ENCODE measurements at regions not wholly inside any gene's neighbourhood (a gene's known extent, or its start where the extent isn't known, plus 50 kb on each side); places are given as distances from the start of the nearest gene placed in this dataset. TPM values are rescaled to one million over a fixed set of nuclear protein-coding genes. Genes with fewer than 3 reads are reported as not detected.

GRCh38 chr20:16626849-16627248, 53.6 kb upstream of the KIF16B start:
- Histone ChIP-seq H3K27ac (ENCODE audit: low read depth, low read length) (no peak overlapping the region), H3K9me3 (ENCODE audit: low read depth, low read length) (no peaks in the 10 kb centered on the region), H3K36me3 (ENCODE audit: insufficient read depth, low read length) (no peaks in the 10 kb centered on the region), H3K27me3 (ENCODE audit: insufficient read depth, low read length) (no peaks in the 10 kb centered on the region), H3K4me1 (ENCODE audit: insufficient read depth, low read length) (no peaks in the 10 kb centered on the region), H3K4me2 (ENCODE audit: insufficient read depth, low read length) (no peak overlapping the region), H4K20me1 (ENCODE audit: insufficient read depth, low read length) (no peaks in the 10 kb centered on the region), H3K4me3 (ENCODE audit: insufficient read depth, low read length) (no peak overlapping the region), H3K79me2 (ENCODE audit: insufficient read depth, low read length) (no peaks in the 10 kb centered on the region), H2AFZ (ENCODE audit: low read length) (no peak overlapping the region)
- no peak for TF ChIP-seq CTCF (IDR thresholded peaks at IDR 0.05; ENCODE audit: extremely low read depth, low read depth, low read length)
- no peak for DNase-seq (ENCODE audit: insufficient read length, low spot score, missing footprints)

- H3K4me1 ChIP-seq (ENCODE audit: insufficient read depth, low read length) = no peaks in the 10 kb centered on the region
- H3K27me3 ChIP-seq (ENCODE audit: insufficient read depth, low read length) = no peaks in the 10 kb centered on the region
- H3K36me3 ChIP-seq (ENCODE audit: insufficient read depth, low read length) = no peaks in the 10 kb centered on the region
- no peaks in the 10 kb centered on the region for H3K79me2 ChIP-seq (ENCODE audit: insufficient read depth, low read length)
- DNase-seq (ENCODE audit: insufficient read length, low spot score, missing footprints) = no peak
- H3K4me2 ChIP-seq (ENCODE audit: insufficient read depth, low read length) = no peak overlapping the region
- H2AFZ ChIP-seq (ENCODE audit: low read length) = no peak overlapping the region
- H4K20me1 ChIP-seq (ENCODE audit: insufficient read depth, low read length) = no peaks in the 10 kb centered on the region
- H3K9me3 ChIP-seq (ENCODE audit: low read depth, low read length) = no peaks in the 10 kb centered on the region
- H3K4me3 ChIP-seq (ENCODE audit: insufficient read depth, low read length) = no peak overlapping the region
- TF ChIP-seq CTCF (IDR thresholded peaks at IDR 0.05; ENCODE audit: extremely low read depth, low read depth, low read length) = no peak
- H3K27ac ChIP-seq (ENCODE audit: low read depth, low read length) = no peak overlapping the region
Measured at GRCh38 chr20:16624106-16624505, 50.9 kb upstream of the KIF16B start.

Small RNA genes lying in the stretch of these regions (small RNA-seq; reads per million reads assigned to genes)
- gene RF00019 = not detected

Measured in osteoblast (primary cell).